ENCODE measurements at regions not wholly inside any gene's neighbourhood (a gene's known extent, or its start where the extent isn't known, plus 50 kb on each side); places are given as distances from the start of the nearest gene placed in this dataset.

DNA sequence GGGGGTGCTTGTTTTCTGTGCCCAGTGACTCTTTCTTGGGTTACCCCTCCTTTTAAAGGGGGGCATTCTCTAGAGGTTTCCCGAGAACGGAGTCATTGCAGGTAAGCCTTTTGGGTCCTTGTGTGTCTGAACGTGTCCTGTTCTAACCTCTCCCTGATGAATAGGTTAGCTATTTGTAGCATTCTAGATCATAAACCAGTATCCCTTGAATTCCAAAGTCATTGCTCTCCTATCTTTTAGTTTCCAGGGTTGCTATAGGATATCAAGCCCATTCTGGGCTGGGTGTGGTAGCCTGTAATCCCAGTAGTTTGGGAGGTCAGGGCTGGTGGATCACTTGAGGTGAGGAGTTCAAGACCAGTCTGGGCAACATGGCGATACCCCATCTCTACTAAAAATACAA is 65.9 kb upstream of the YWHAQ start:
- TF ChIP-seq, protein P1, sequence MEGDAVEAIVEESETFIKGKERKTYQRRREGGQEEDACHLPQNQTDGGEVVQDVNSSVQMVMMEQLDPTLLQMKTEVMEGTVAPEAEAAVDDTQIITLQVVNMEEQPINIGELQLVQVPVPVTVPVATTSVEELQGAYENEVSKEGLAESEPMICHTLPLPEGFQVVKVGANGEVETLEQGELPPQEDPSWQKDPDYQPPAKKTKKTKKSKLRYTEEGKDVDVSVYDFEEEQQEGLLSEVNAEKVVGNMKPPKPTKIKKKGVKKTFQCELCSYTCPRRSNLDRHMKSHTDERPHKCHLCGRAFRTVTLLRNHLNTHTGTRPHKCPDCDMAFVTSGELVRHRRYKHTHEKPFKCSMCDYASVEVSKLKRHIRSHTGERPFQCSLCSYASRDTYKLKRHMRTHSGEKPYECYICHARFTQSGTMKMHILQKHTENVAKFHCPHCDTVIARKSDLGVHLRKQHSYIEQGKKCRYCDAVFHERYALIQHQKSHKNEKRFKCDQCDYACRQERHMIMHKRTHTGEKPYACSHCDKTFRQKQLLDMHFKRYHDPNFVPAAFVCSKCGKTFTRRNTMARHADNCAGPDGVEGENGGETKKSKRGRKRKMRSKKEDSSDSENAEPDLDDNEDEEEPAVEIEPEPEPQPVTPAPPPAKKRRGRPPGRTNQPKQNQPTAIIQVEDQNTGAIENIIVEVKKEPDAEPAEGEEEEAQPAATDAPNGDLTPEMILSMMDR (conservative IDR thresholded peaks at IDR 0.05; ENCODE audit: low read depth, low read length) = no peak
- no peak for TF ChIP-seq EZH2 (IDR thresholded peaks at IDR 0.05; ENCODE audit: borderline replicate concordance, low read depth, low read length, poor library complexity, severe bottlenecking)

Data from A673 (cell line).